Fibroblast of lung (primary cell): ENCODE measurements at regions not wholly inside any gene's neighbourhood (a gene's known extent, or its start where the extent isn't known, plus 50 kb on each side); places are given as distances from the start of the nearest gene placed in this dataset.

ENCODE experiments used
- DNase-seq, 2 donors: peaks; one replicate each; pipeline versions ENCODE4 v3.0.0 to v3.0.0-alpha.2; 2010; ENCODE audit warnings: low read depth in 2 of 2
- H2AFZ ChIP-seq: 2 replicates; pipeline ENCODE4 v1.5.1; 2012; ENCODE audit warnings: low read length, control low read depth, inconsistent platforms
- H3K27ac ChIP-seq: 2 replicates; pipeline ENCODE4 v1.5.1; 2011; ENCODE audit warnings: low read length, control low read depth; ENCODE audit not compliant: insufficient read depth
- H3K27me3 ChIP-seq: 2 replicates; pipeline ENCODE4 v1.5.1; 2011; ENCODE audit warnings: mild to moderate bottlenecking, low read length; ENCODE audit not compliant: control insufficient read depth, insufficient read depth
- H3K36me3 ChIP-seq: 2 replicates; pipeline ENCODE4 v1.5.1; 2011; ENCODE audit warnings: low read length; ENCODE audit not compliant: control insufficient read depth, insufficient read depth
- H3K4me1 ChIP-seq: 2 replicates; pipeline ENCODE4 v1.5.1; 2011; ENCODE audit warnings: low read length; ENCODE audit not compliant: control insufficient read depth, insufficient read depth; ENCODE audit errors: extremely low read depth
- H3K4me2 ChIP-seq: 2 replicates; pipeline ENCODE4 v1.5.1; 2011; ENCODE audit warnings: low read length, control low read depth; ENCODE audit not compliant: insufficient read depth; ENCODE audit errors: extremely low read depth
- H3K4me3 ChIP-seq, 4 experiments: fragments of 200-600 bp in 1 of 4; sonication (generic) in 1 of 4; replicated peaks in 1 of 4; 2 replicates each; pipeline ENCODE4 v1.5.1; 2011 to 2016; ENCODE audit warnings: low read length in 4 of 4, low read depth in 3 of 4, mild to moderate bottlenecking in 3 of 4, control low read depth in 2 of 4, inconsistent platforms in 1 of 4, mixed read lengths in 1 of 4; ENCODE audit not compliant: insufficient read depth in 1 of 4; ENCODE audit errors: control extremely low read depth in 1 of 4
- H3K79me2 ChIP-seq: 2 replicates; pipeline ENCODE4 v1.5.1; 2012; ENCODE audit warnings: mild to moderate bottlenecking, low read length, inconsistent platforms; ENCODE audit not compliant: control insufficient read depth, insufficient read depth
- H3K9ac ChIP-seq: 2 replicates; pipeline ENCODE4 v1.5.1; 2011; ENCODE audit warnings: mild to moderate bottlenecking, low read length, control low read depth; ENCODE audit not compliant: insufficient read depth
- H3K9me3 ChIP-seq: 2 replicates; pipeline ENCODE4 v1.5.1; 2012; ENCODE audit warnings: low read depth, low read length; ENCODE audit not compliant: control insufficient read depth, insufficient read depth
- H4K20me1 ChIP-seq: 2 replicates; pipeline ENCODE4 v1.5.1; 2011; ENCODE audit warnings: low read length; ENCODE audit not compliant: control insufficient read depth, insufficient read depth; ENCODE audit errors: extremely low read depth
- EZH2 ChIP-seq: IDR thresholded peaks from 2 replicates; pipeline ENCODE4 v1.5.1; 2012; ENCODE audit warnings: low read length, control low read depth, mild to moderate bottlenecking; ENCODE audit errors: missing control alignments
- TF ChIP-seq, protein P1 (sequence below), 2 donors: IDR thresholded peaks in 1 of 2; conservative IDR thresholded peaks in 1 of 2; 1 replicate in 1 of 2; 2 replicates in 1 of 2; pipeline ENCODE4 v1.5.1; 2011 to 2012; ENCODE audit warnings: low read length in 2 of 2, control low read depth in 1 of 2, inconsistent platforms in 1 of 2, low read depth in 1 of 2, mild to moderate bottlenecking in 1 of 2

DNA sequence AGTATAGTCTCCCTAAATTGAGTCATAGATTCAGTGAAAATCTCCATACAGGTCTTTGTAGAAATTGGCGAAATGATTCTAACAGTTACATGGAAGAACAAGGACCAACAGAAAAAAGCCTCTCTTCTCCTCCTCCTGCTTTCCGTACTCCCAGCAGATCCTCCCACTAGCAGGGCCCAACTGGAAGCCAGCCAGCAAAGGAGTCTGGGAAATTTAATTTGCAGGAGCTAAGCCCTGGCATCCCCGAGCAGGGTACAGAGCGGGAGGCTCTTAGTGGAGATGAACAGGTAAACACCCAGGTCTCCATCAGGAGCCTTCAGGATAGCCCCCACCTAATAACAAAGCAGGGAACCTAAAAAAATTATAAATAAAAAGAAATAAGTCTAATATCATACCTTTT lies 1473.8 kb downstream of the TBC1D22A start:
- no peaks in the 10 kb centered on the region for H3K27me3 ChIP-seq
- no peak overlapping the region for H3K9ac ChIP-seq
- H2AFZ ChIP-seq, result no peak overlapping the region
- no peaks in the 10 kb centered on the region for H4K20me1 ChIP-seq
- TF ChIP-seq EZH2, result no peak
- TF ChIP-seq, protein P1, sequence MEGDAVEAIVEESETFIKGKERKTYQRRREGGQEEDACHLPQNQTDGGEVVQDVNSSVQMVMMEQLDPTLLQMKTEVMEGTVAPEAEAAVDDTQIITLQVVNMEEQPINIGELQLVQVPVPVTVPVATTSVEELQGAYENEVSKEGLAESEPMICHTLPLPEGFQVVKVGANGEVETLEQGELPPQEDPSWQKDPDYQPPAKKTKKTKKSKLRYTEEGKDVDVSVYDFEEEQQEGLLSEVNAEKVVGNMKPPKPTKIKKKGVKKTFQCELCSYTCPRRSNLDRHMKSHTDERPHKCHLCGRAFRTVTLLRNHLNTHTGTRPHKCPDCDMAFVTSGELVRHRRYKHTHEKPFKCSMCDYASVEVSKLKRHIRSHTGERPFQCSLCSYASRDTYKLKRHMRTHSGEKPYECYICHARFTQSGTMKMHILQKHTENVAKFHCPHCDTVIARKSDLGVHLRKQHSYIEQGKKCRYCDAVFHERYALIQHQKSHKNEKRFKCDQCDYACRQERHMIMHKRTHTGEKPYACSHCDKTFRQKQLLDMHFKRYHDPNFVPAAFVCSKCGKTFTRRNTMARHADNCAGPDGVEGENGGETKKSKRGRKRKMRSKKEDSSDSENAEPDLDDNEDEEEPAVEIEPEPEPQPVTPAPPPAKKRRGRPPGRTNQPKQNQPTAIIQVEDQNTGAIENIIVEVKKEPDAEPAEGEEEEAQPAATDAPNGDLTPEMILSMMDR (conservative IDR thresholded peaks at IDR 0.05 in 1 of 2, IDR thresholded peaks at IDR 0.05 in 1 of 2; ENCODE audit: low read depth in 1 of 2, low read length in 2 of 2), result no peak
- H3K9me3 ChIP-seq, result no peaks in the 10 kb centered on the region
- no peaks in the 10 kb centered on the region for H3K36me3 ChIP-seq
- H3K79me2 ChIP-seq, result no peaks in the 10 kb centered on the region
- H3K27ac ChIP-seq, result no peak overlapping the region
- DNase-seq, result no peak
- no peaks in the 10 kb centered on the region for H3K4me1 ChIP-seq
- no peak overlapping the region for H3K4me2 ChIP-seq
- no peak overlapping the region for H3K4me3 ChIP-seq

DNA sequence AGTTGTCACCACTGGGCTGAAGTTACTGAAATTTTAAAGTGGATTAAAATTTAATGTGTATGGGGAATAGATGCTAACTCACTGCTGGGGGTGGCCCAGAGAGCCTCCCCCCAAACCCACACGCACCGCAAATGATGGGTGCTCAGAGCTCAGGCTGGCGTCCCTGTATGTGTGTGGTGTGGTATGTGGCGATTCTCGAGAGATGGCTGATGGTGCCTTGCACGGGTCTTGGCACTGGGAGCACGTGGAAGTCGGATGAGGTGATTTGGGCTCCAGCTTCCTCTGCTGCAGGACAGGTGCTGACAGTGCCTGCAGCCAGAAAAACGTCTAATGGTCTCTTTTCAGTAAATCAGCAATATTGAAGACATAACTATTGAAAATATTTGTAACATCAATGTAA lies 1473.3 kb downstream of the TBC1D22A start:
- H3K9me3 ChIP-seq, result no peaks in the 10 kb centered on the region

DNA sequence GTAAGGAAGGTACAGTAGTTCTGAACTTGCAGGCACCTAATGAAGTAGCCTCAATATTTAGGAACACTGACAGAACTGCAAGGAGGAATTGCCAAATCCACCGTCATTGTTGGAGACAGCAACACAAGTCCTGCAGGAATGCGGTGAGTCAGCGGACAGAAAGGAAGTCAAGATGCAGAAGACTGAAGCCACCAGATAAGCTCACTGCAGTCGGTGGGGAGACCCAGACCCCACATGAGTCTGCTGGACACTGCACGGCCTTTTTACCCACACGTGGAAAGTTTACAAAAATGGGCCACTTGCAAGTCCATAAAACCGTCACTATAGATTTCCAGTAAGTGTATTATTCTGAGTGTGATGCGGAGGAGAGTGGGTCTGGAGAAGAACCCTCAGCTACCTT lies 1471.6 kb downstream of the TBC1D22A start:
- H3K9ac ChIP-seq, result no peak overlapping the region
- no peak overlapping the region for H3K27ac ChIP-seq
- no peaks in the 10 kb centered on the region for H3K36me3 ChIP-seq
- no peak overlapping the region for H3K4me3 ChIP-seq
- H3K79me2 ChIP-seq, result no peaks in the 10 kb centered on the region
- DNase-seq, result no peak
- H3K27me3 ChIP-seq, result no peaks in the 10 kb centered on the region
- no peaks in the 10 kb centered on the region for H3K9me3 ChIP-seq
- no peaks in the 10 kb centered on the region for H4K20me1 ChIP-seq
- H3K4me1 ChIP-seq, result no peaks in the 10 kb centered on the region
- TF ChIP-seq EZH2, result no peak
- TF ChIP-seq, protein P1 (conservative IDR thresholded peaks at IDR 0.05 in 1 of 2, IDR thresholded peaks at IDR 0.05 in 1 of 2; ENCODE audit: low read depth in 1 of 2, low read length in 2 of 2), result no peak
- no peak overlapping the region for H3K4me2 ChIP-seq
- no peak overlapping the region for H2AFZ ChIP-seq

More for the DNA sequence above, 1473.3 kb downstream of the TBC1D22A start:
- Histone ChIP-seq H3K4me2 (no peak overlapping the region), H3K27me3 (no peaks in the 10 kb centered on the region), H3K4me1 (no peaks in the 10 kb centered on the region), H3K9ac (no peak overlapping the region), H4K20me1 (no peaks in the 10 kb centered on the region), H2AFZ (no peak overlapping the region), H3K4me3 (no peak overlapping the region), H3K79me2 (no peaks in the 10 kb centered on the region), H3K36me3 (no peaks in the 10 kb centered on the region), H3K27ac (no peak overlapping the region)
- TF ChIP-seq, protein P1 (conservative IDR thresholded peaks at IDR 0.05 in 1 of 2, IDR thresholded peaks at IDR 0.05 in 1 of 2; ENCODE audit: low read depth in 1 of 2, low read length in 2 of 2), result no peak
- TF ChIP-seq EZH2, result no peak
- no peak for DNase-seq
